Ureter (tissue), 1 donor: ENCODE measurements at regions not wholly inside any gene's neighbourhood (a gene's known extent, or its start where the extent isn't known, plus 50 kb on each side); places are given as distances from the start of the nearest gene placed in this dataset.

Experiments
- DNase-seq: peaks from one replicate; pipeline ENCODE4 v3.0.0-alpha.2; 2020; ENCODE audit warnings: low spot score
- donor health status: DM: yes; HTN: yes; CAD: no.

DNA sequence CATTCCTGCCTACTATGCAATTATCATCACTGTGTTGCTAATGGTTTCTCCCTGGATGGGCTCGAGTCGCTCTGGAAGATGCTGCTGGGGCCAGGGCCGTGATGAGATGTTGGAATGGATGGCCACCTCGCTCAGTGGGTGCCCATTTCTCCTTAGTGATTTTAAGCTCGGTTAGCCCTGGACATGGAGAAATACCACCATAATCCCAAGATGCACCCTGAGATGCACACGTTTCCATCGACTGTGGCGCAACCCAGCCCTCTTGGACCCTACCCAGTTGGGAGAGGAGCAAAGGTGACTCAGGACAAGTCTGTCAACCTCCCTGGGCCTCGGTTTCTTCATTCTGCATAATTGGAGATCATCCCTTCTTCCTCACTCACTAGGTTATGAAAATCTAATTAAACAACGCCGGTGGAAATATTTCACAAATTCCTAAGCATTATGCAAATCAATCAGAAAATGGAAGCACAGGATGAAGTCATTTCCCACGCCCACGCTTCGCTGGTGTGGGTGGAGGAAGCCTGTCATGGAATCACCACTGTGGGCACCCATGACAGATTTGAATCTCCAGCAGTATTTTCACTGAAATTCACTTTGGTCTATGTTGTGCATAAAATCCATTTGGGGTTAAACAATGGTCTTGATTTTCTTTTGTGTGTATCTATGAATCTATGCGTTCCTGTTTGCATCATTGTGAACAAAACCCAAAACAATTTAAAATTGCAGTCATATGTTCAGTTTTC is 195.2 kb downstream of the AXIN2 start:
- DNase-seq: no peak

DNA sequence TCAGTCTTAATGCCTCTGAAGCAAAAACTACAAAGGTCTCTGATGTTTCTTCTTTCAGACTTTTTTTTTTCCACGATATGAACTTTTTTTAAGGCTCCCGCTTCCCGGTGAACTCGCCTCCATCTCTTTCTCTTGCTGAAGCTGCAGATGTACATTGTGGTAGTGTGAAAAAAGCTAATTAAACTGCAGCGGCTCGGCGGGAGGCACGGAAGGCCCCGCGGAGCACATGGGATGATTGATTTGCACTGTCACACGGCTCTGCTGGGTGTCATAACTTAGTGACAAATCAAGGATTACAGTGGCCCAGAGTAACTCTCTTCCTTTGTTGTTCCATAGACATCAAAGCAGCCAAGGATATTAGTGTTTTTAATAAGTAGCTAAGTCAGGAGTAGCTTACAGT is 196.3 kb downstream of the AXIN2 start:
- no peak for DNase-seq

DNA sequence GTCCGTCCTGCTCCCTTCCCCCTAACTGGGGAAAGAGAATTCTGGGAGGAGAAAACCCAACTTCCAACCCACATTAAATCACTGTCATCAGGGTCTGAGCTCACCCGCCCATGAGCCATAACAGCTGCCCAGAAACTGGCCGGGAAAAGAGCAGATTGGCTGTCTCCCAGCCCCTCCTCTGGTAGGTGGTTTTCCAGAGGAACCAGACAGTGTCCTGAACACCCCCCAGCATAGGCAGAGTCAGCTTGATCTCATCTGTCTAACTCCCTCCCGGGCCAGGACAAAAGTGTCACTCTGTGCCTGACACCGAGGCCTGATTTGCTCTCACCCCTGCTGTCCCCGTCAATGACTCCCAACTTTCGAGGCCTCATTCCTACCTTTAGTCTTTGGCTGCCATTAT is 197.0 kb downstream of the AXIN2 start:
- DNase-seq: no peak

DNA sequence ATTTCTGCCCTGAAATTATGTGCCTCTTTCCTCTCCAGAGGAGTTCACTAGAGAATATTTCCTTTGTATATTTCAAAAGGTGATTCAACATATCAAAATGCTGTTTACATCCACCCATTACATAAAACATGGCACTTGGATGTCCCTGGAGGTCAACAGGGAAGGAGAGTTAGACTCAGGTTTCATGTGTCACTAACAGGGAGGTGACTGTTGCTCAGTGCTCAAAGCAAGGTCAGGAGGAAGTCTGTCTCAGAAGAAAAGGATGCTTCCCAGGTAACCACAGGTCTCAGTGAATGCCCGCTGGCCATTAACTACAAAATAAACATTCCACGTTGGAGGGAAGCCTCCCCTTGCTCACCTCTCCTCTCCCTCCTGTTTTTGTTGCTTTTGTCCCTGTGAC is 198.6 kb downstream of the AXIN2 start:
- no peak for DNase-seq

DNA sequence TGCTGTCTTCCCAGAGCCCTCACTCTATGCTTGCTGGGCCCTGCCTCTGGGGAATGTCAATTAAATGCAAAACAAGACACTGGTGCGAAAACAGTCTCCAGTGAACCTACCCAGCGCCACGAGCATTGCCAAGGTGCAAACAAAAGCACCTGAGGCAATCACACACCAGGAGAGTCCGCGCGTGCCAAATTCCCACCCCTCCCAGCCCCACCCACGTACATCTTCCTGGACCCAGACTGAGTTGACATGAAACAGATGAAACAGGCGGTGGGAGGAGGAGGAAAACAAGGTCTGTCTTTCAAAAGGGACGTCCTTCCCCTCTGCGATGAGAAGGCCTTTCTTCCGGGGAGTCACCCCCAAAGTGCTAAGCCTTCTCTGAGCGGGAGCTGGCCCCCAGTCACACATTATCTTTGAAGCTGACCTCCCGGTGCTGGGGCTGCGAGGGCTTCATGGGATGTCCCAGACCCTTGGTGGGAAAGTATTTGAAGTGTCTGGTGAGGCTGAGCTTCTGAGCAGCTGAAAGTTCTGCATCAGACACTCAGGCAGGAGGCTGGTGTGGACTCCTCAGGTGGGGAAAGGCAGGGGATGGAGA is 200.4 kb downstream of the AXIN2 start:
- DNase-seq: no peak

DNA sequence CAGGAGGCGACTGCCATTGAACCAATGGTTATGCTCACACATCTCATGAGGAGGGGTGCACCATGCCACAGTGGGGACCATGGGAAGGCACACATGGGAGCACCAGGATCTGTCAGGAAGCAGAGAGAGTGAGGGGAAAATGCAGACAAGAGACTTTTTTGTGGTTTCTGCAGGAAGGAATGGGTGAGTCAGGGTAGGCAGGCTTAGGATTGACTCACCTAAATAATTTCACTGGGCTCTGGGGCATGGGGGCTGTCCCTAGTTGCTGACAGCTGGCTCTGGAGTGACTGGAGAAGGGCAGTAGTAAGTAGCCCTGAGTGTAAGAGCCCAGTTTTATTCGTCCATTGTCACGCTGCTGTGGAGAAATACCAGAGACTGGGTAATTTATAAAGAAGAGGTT is 202.4 kb downstream of the AXIN2 start:
- no peak for DNase-seq

DNA sequence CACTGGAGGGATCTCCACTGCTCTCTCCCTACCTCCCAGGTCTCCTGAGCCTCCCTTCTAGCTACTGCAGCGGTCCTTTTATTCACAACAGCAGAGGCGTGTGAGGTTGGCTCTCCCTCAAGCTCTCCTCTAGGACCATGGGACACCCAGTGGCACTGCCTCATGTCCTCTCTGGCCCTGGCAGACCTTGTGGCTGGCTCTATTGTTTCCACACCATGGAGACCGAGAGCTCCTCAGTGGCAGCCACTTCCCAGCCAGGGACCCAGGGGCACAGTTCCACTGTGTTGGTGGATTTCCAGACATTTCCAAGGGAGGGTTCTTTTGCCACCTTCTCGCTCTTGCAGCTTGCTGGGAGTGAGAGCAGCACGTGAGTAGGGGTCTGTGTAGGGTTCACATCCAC is 204.9 kb downstream of the AXIN2 start:
- DNase-seq: no peak

DNA sequence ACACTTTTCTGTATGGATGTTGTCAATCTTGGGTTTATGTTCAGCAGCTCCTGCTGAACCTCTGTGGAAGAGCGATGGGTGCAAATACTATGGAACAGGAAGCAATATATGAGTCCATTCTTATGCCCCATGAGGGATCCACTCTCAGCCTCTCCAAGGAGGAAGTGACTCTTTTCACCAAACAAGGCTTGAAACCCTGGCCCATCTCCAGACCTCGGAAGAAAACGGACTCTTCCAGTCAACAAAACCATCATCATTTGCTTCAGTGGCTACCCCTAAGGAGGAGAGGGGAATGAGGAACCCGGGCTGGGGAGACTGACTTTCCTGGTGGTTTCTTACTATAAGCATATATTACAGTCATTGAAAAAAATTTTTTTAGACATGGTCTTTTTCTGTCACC is 206.2 kb downstream of the AXIN2 start:
- no peak for DNase-seq

DNA sequence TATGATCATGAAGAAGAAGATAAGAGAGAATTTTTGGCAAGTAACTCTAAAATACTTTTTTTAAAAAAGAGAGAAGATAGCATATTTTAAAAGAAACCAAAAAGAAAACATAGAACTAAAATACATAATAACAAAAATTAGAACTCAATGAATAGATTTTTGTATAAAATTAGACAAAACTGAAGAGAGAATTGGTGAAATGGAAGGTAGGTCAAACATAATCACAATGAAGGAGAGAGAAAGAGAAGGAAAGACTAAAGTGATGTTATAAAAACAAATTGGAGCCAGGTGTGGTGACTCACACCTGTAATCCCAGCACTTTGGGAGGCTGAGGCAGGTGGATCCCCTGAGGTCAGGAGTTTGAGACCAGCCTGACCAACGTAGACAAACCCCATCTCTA is 211.5 kb downstream of the AXIN2 start:
- no peak for DNase-seq

DNA sequence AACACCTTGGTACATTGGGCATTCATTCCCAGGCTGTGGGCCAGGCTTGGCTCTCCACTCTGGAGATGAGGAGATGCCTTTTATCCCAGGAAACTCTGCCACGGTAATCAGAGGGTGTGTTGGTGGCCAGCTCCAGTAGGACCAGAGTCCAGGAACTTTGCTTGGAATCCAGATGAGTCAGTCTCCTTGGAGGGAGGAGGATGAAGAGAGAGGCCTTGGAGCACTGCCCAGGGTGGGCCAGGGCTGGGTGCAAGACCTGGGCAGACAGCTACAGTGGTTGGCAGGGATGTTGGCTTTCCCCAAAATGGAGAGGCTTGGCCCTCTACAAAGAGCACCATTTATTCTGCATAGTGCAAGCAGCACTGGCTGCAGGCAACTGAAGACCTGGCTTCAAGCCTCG is 209.0 kb downstream of the RGS9 start:
- no peak for DNase-seq

DNA sequence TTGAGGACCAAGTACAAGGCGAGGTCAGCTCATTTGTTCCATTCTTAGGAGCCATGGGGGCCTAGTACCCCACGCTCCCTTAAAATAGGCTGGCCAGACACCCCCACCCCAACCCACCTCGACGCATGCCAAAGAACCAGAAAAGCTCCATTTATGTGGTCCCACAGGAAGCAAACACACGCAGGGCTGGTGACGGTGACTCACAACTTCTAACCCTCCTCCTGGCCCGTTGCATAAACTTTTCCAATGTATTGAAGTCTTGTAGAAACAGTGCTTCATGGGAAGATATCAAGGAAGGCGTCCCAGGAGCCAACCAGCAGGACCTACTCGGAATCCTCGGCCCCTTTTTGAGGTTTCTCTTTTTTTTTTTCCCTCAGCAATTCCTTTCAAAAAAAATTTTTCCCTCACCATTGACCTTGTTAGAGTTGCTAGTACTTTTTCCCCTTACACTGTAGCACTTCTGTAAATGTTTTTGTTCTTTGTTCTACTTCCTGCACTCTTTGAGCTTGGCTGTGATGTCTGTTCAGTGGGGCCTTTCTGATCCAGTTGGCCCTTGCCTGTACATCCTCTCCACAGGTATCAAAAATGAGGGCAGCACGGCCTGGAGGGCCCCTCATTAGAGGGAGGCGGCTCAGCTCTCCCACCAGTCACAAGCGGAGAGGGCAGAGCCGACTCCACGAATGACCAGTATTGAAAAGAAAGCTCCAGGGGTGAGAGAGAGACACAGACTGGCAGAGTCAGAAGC is 208.3 kb downstream of the RGS9 start:
- DNase-seq: no peak

DNA sequence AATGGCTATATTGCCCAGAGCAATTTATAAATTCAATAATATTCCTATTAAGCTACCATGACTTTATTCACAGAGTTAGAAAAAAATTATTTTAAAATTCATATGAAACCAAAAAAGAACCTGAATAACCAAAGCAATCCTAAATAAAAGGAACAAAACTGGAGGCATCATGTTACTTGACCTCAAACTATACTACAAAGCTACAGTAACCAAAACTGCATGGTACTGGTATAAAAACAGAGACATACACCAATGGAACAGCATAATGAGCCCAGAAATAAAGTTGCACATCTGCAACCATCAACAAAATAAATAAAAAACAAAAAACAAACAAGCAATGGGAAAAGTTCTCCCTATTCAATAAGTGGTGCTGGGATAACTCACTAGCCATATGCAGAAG is 203.2 kb downstream of the RGS9 start:
- no peak for DNase-seq

DNA sequence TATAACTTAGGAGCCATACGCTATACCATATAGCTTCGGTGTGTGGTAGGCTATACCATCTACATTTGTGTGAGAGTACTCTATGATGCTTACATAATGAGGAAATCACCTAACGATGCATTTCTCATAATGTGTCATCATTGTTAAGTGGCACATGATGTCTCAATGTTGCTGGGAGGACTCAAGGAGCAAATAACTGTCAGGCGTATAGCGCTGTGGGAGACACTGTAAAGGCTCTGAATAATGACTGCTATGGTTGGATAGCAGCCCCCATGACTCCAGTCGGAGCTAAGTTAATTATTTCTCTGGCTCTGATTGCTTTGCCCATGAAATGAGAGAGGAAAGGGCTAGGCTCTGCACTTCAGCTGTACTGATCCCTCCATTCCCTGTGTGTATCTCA is 197.2 kb downstream of the RGS9 start:
- no peak for DNase-seq

DNA sequence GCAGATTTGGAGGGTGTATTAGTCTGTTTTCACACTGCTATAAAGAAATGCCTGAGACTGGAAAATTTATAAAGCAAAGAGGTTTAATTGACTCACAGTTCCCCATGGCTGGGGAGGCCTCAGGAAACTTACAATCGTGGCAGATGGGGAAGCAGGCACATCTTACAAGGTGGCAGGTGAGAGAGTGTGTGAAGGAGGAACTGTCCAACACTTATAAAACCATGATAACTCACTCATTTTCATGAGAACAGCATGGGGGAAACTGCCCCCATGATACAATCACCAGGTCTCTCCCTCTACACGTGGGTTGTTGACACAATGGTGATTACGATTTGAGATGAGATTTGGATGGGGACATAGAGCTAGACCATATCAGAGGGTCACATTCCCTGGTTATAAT is 195.6 kb downstream of the RGS9 start:
- no peak for DNase-seq

DNA sequence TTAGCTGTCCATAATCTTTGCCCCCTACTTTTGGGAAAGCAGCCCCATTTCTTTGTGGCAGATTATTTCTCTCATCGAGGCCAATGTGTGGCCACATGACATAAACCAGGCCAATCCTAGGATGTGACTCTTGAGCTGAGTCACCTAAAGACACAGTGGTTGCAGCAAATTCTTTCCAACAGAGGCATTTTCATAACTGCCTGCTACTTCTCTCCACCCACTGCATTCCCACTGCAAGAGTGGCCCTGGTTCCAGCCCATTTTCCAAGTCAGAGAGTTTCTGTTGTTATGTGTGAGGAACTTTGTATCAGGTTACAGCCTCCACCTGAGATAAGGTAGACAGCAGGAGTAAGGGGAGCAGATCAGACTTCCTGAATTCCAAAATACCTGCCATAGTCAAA is 195.2 kb downstream of the RGS9 start:
- no peak for DNase-seq

DNA sequence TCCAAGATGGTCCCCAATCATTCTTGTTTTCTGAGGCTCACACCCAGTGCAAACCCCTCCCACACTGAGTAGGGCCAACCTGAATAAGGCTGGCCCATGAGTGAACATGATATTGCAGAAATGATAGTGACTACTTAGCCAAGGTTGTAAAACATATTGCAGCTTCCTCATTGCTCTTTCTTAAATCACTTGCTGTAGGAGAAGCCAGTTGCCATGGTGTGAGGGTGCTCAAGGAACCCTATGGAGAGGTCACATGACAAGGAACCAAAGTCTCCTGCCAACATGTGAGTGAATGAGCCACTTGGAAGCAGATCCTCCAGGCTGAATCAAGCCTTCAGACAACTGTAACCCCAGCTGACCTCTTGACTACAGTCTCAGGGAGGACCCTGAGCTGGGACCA is 191.4 kb downstream of the RGS9 start:
- DNase-seq: no peak

DNA sequence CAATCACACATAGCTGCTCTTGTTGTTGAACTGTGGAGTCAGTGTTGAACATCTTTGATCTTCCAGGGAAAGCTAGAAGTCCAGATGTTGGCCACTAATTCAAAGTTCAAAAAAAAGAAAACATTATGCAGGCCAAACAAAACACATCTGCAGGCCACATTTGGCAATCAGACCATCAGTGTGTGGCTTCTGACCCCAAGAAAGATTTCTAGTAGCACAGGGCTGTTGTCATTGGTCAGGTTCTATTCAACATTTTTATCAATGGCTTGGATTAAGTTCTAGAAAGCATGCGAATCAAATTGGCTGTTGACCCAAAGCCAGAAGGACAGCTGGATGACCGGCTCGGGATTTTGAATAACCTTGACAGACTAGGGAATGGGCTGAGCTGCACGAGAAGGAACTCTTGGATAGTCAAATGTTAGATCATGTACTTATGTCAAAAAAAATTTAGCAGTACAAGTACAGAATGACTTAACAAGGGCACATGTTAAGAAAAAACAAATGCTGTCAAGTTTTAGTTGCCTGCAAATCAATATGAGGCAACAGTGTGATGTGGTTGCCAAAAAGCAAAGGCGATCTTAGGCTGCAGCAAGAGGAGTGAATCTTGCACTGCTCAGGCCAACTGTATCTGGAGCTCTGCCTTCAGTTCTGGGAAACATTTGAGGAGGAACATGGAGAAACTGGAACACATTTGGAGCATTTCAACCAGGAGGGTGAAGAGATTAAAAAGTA is 187.6 kb downstream of the RGS9 start:
- peak; percentile 60 for DNase-seq

DNA sequence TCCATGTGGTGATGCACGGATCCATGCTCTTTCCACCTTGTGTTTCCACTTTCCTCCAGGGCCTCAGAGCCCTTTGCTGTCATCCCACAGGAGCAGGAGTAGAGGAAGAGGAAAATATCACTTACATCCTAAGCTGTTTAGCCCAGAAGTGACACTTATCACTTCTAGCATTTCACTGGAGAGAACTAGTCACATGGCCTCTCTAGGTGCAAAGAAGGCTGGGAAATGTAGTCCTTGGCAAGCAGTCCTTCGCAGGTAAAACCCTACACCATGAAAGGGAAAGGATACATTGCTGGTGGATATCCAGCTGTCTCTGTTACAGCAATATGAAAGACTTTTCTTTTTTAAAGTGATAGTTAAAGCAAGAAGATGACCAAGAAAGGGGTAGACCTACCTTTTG is 185.9 kb downstream of the RGS9 start:
- no peak for DNase-seq

DNA sequence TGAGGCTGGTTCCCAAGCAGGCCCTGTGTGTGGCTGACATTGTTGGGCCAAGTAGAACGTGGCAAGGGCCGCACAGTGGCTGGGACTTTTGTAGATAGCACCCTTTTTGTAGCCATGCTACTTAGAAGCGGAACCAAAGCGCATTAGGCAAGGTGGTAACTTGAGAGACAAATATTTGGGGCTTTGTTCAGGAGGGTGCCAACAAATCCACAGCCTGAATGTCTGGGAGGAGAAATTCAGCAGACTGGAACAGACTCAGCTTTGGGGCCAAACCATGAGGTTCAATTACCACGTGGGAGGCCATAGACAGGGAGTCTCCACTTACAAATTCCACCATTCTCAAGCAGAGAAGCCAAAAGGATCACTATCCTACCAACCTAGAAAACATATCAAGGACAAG is 183.7 kb downstream of the RGS9 start:
- no peak for DNase-seq

DNA sequence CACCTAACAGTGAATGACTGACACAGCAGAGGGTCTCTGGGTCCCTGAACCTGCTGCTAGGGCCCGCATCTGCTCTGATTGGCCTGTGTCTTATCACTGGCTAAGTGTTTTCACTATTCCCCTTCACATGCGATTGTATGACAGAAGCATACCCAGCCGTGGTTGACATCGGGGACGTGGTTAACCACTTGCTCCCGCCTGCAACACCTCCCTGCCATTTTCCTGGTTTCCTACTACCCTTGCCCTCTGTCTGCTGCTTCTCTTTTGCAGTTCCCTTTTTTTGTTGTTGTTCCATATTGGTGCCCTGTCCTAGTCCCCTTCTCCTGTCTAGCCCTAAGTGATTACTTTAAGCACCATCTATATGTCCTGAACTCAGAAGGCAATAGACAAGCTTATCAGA is 177.0 kb downstream of the RGS9 start:
- no peak for DNase-seq

DNA sequence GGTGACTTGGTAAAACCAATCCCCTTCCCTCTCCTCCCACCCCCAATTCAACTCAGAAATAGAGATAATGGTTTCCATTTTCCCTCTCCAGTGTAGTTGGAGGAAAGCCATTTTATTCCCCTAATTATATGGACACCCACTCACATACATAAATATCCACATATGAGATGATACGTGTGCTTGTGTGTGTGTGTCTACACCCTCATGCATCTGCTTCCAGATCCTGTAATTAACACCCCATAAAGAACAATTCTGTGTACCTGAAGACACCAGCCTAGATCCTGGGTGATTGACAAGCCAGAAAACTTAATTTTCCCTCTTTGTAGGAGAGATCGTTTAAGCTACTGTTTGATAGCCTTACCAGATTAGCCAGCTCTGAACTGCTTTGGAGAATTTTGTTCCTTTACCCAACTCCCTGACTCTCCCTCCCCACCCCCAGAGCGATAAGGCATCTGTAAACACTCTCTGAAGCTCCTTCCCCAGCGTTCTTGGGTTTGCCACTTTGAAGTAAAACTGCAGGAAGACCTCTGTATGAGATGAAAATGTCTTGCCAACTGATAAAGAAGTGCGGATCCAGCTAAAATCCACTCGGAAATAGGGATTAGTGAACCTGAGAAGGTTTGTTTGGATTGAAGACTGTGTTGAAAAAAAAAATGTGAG is 175.7 kb downstream of the RGS9 start:
- DNase-seq: no peak

DNA sequence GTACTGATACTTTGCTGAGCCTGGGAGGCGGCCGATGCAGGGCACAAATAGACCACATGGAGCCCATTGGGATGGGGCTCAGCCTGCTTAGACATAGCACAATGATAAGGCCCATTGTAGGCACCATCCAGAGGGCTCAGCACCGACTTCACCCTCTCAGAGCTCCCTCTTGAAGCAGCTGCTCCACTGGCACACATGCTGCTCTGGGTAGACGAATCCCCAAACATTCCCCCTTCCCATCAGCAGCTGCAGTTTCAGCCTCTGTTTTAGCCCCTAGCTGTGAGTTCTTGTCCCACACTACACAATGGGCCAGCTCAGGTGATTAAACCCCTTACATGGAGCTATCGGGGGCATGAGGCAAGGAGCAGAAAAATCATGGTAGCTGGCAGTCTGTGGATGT is 174.1 kb downstream of the RGS9 start:
- no peak for DNase-seq
